B cell (primary cell): ENCODE measurements at regions not wholly inside any gene's neighbourhood (a gene's known extent, or its start where the extent isn't known, plus 50 kb on each side); places are given as distances from the start of the nearest gene placed in this dataset.

Experiments
- ATAC-seq: fragments of 200-7000 bp; cut with Tn5 transposase; one replicate; pipeline ENCODE4 v1.10.0; 2021; ENCODE audit warnings: low read depth, mild to moderate bottlenecking, moderate number of reproducible peaks, moderate library complexity
- CTCF ChIA-PET: fragments of 350-600 bp; sonication (Branson Sonifier 250); formaldehyde crosslinking; loops from one replicate; lab custom pipeline; 2021; ENCODE audit warnings: antibody characterized with exemption, inconsistent platforms; lab: Charles Lee
- POLR2A ChIA-PET: fragments of 350-600 bp; sonication (Branson Sonifier 250); formaldehyde crosslinking; loops from one replicate; lab custom pipeline; 2021; ENCODE audit warnings: antibody characterized with exemption; lab: Charles Lee
- DNase-seq: peaks from one replicate; pipeline ENCODE4 v3.0.0; 2013
- H2AFZ ChIP-seq: 2 replicates; pipeline ENCODE4 v1.6.1; 2012; ENCODE audit warnings: mild to moderate bottlenecking, low read depth, low read length; ENCODE audit not compliant: insufficient read depth, poor library complexity, severe bottlenecking
- H3K27ac ChIP-seq, 2 donors: 1 replicate in 1 of 2; 2 replicates in 1 of 2; pipeline ENCODE4 v1.5.1; 2012 to 2013; ENCODE audit warnings: low read length in 2 of 2, mild to moderate bottlenecking in 2 of 2, moderate library complexity in 1 of 2
- H3K27me3 ChIP-seq, 4 experiments: fragments of 200-600 bp in 1 of 4; sonication (generic) in 1 of 4; replicated peaks in 1 of 4; 1 replicate in 2 of 4; 2 replicates in 2 of 4; pipeline versions ENCODE4 v1.6.1 to v1.7.0; 2013 to 2016; ENCODE audit warnings: low read length in 3 of 4, mild to moderate bottlenecking in 2 of 4, mixed read lengths in 1 of 4, moderate library complexity in 1 of 4; ENCODE audit not compliant: insufficient read depth in 4 of 4, control insufficient read depth in 3 of 4; ENCODE audit errors: control extremely low read depth in 1 of 4
- H3K36me3 ChIP-seq, 2 experiments: replicated peaks in 1 of 2; 1 replicate in 1 of 2; 2 replicates in 1 of 2; pipeline versions ENCODE4 v1.6.1 to v1.7.1; 2013; ENCODE audit warnings: low read length in 1 of 2; ENCODE audit not compliant: insufficient read depth in 2 of 2, control insufficient read depth in 1 of 2; ENCODE audit errors: control extremely low read depth in 1 of 2, extremely low read depth in 1 of 2
- H3K4me1 ChIP-seq, 2 donors: fragments of 200-600 bp in 1 of 2; sonication (generic) in 1 of 2; 1 replicate in 1 of 2; 2 replicates in 1 of 2; pipeline versions ENCODE4 v1.5.1 to v1.6.1; 2013 to 2017; ENCODE audit warnings: low read length in 2 of 2; ENCODE audit not compliant: control insufficient read depth in 2 of 2, insufficient read depth in 2 of 2
- H3K4me2 ChIP-seq: replicated peaks from 2 replicates; pipeline ENCODE3; 2012; ENCODE audit warnings: mild to moderate bottlenecking, low read depth, low read length; ENCODE audit not compliant: poor library complexity, severe bottlenecking
- H3K4me3 ChIP-seq, 5 experiments: fragments of 200-600 bp in 1 of 5; sonication (generic) in 1 of 5; 1 replicate in 3 of 5; 2 replicates in 2 of 5; pipeline versions ENCODE4 v1.5.1 to v1.7.0; 2011 to 2016; ENCODE audit warnings: low read length in 4 of 5, mild to moderate bottlenecking in 4 of 5, low read depth in 2 of 5, control low read depth in 1 of 5, moderate library complexity in 1 of 5; ENCODE audit not compliant: insufficient read depth in 1 of 5; ENCODE audit errors: control extremely low read depth in 1 of 5, extremely low read depth in 1 of 5
- H3K79me2 ChIP-seq: fragments of 200-600 bp; sonication (generic); one replicate; pipeline ENCODE4 v1.6.0; 2016; ENCODE audit warnings: low read length; ENCODE audit not compliant: control insufficient read depth, insufficient read depth
- H3K9ac ChIP-seq: fragments of 200-600 bp; sonication (generic); 2 replicates; pipeline ENCODE4 v1.6.1; 2017; ENCODE audit warnings: mild to moderate bottlenecking, low read length, moderate library complexity
- H3K9me3 ChIP-seq, 3 donors: one replicate each; pipeline versions ENCODE4 v1.6.1 to v1.7.1; 2013; ENCODE audit warnings: low read length in 2 of 3; ENCODE audit not compliant: control insufficient read depth in 2 of 3, insufficient read depth in 1 of 3; ENCODE audit errors: control extremely low read depth in 1 of 3
- H4K20me1 ChIP-seq: 2 replicates; pipeline ENCODE4 v1.6.0; 2012; ENCODE audit warnings: mild to moderate bottlenecking, low read length; ENCODE audit not compliant: insufficient read depth, control insufficient read depth, poor library complexity, severe bottlenecking
- H3K27ac Mint-ChIP-seq: one replicate; pipeline ENCODE4 v1.8.0; 2021; ENCODE audit warnings: mixed read lengths
- H3K27me3 Mint-ChIP-seq: one replicate; pipeline ENCODE4 v1.8.0; 2021; ENCODE audit warnings: mixed read lengths
- H3K4me1 Mint-ChIP-seq: one replicate; pipeline ENCODE4 v1.8.0; 2021; ENCODE audit warnings: mixed read lengths
- H3K4me3 Mint-ChIP-seq: one replicate; pipeline ENCODE4 v1.8.0; 2021; ENCODE audit warnings: mixed read lengths
- H3K9me3 Mint-ChIP-seq: one replicate; pipeline ENCODE4 v1.8.0; 2022; ENCODE audit warnings: mixed read lengths; ENCODE audit not compliant: insufficient read depth
- EZH2 ChIP-seq: IDR thresholded peaks from 2 replicates; pipeline ENCODE4 v1.6.1; 2012; ENCODE audit warnings: borderline replicate concordance, low read depth, mild to moderate bottlenecking, moderate library complexity, low read length; ENCODE audit not compliant: insufficient read depth, poor library complexity, severe bottlenecking
- whole genome bisulfite sequencing: methylation state at CpG from one replicate; pipeline ENCODE4 v1.1.5; 2013; ENCODE audit warnings: missing lambda C conversion rate; ENCODE audit not compliant: insufficient coverage; 5-methylcytosine and 5-hydroxymethylcytosine counted together
- intact Hi-C: fragments of 100-400 bp; cut with micrococcal nuclease; formaldehyde crosslinking; loops from one replicate; pipeline ENCODE4 v1.10.0; 2022
- TF ChIP-seq, protein P1 (sequence below): fragments of 200-600 bp; IDR thresholded peaks from one replicate; pipeline ENCODE4 v1.8.0; 2022; ENCODE audit warnings: antibody characterized with exemption, mild to moderate bottlenecking

DNA sequence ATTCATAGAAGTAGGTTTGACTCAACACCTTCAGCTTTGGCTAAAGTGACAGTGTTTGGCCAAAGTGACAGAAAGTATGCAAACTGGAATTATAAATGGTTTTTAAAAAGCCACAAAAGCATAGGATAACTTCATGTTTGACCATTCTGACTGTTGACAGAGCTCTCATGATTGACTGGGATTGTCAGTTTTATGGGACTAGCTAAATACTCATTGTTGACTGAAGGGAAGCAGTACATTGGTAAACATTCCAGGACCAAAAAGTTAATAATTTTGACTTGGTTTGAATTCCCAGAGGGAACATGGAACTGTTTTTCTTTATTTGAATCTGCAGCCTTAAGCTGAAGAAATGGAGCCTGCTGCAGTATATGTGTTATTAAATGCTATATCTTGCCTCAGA, 84.6 kb upstream of the STEAP4 start:
- no peaks in the 10 kb centered on the region for H3K27me3 Mint-ChIP-seq
- no peaks in the 10 kb centered on the region for H3K9me3 Mint-ChIP-seq
- Histone ChIP-seq H3K9me3 (no peaks in the 10 kb centered on the region), H3K36me3 (no peaks in the 10 kb centered on the region), H3K27ac (no peak overlapping the region), H4K20me1 (no peaks in the 10 kb centered on the region), H3K27me3 (no peaks in the 10 kb centered on the region), H3K4me2 (no peak overlapping the region), H3K4me1 (no peaks in the 10 kb centered on the region), H3K79me2 (no peaks in the 10 kb centered on the region), H2AFZ (no peak overlapping the region), H3K4me3 (no peak overlapping the region), H3K9ac (no peak overlapping the region)
- no peak for TF ChIP-seq EZH2
- TF ChIP-seq, protein P1, sequence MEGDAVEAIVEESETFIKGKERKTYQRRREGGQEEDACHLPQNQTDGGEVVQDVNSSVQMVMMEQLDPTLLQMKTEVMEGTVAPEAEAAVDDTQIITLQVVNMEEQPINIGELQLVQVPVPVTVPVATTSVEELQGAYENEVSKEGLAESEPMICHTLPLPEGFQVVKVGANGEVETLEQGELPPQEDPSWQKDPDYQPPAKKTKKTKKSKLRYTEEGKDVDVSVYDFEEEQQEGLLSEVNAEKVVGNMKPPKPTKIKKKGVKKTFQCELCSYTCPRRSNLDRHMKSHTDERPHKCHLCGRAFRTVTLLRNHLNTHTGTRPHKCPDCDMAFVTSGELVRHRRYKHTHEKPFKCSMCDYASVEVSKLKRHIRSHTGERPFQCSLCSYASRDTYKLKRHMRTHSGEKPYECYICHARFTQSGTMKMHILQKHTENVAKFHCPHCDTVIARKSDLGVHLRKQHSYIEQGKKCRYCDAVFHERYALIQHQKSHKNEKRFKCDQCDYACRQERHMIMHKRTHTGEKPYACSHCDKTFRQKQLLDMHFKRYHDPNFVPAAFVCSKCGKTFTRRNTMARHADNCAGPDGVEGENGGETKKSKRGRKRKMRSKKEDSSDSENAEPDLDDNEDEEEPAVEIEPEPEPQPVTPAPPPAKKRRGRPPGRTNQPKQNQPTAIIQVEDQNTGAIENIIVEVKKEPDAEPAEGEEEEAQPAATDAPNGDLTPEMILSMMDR, result no peak
- no peak overlapping the region for H3K4me3 Mint-ChIP-seq
- no peak for DNase-seq
- no peak overlapping the region for H3K27ac Mint-ChIP-seq
- ChIA-PET POLR2A (no interaction called here), CTCF (no interaction called here)
- intact Hi-C loops, result no loop called here
- no peak for ATAC-seq
- H3K4me1 Mint-ChIP-seq, result peaks cover 7% of the 10 kb centered on the region

DNA sequence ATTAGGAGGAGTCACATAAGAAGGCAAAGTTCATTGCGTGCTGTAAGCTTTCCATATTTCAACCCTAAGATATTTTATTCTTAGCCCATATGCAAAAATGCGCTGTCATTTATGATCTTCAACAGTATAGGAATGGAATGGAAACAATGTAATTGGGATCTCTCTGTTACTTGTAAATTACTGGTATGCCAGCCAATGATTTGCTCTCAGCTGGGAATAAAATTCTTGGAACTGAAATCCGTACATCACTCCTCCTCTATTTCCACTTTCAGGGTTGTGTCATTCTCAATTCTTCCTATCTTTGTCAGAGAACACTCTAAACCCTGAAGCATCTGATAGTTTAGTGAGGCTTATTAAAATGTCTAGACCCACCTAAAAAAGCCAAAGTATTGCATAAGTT, 80.7 kb upstream of the STEAP4 start:
- H3K27ac ChIP-seq, result no peak overlapping the region
- no peak overlapping the region for H3K9ac ChIP-seq
- H3K79me2 ChIP-seq, result no peaks in the 10 kb centered on the region
- H3K4me1 ChIP-seq, result no peaks in the 10 kb centered on the region
- no peaks in the 10 kb centered on the region for H3K27me3 ChIP-seq
- H3K36me3 ChIP-seq, result no peaks in the 10 kb centered on the region
- no peak overlapping the region for H3K4me3 ChIP-seq
- H3K27me3 Mint-ChIP-seq, result no peaks in the 10 kb centered on the region
- H4K20me1 ChIP-seq, result no peaks in the 10 kb centered on the region
- H3K4me2 ChIP-seq, result no peak overlapping the region
- peaks cover 3% of the 10 kb centered on the region for H3K4me1 Mint-ChIP-seq
- H3K27ac Mint-ChIP-seq, result no peak overlapping the region
- H3K9me3 Mint-ChIP-seq, result no peaks in the 10 kb centered on the region
- DNase-seq (no peak), ATAC-seq (no peak)
- no peak overlapping the region for H3K4me3 Mint-ChIP-seq
- CTCF ChIA-PET, result no interaction called here
- TF ChIP-seq, protein P1, result no peak
- no peak for TF ChIP-seq EZH2
- H2AFZ ChIP-seq, result no peak overlapping the region
- POLR2A ChIA-PET, result no interaction called here
- H3K9me3 ChIP-seq, result no peaks in the 10 kb centered on the region
- intact Hi-C loops, result no loop called here
- WGBS, result no CpG with 5 or more reads among the region's 3 CpGs
